HG03095 (cell line): ENCODE measurements at regions not wholly inside any gene's neighbourhood (a gene's known extent, or its start where the extent isn't known, plus 50 kb on each side); places are given as distances from the start of the nearest gene placed in this dataset.

ENCODE experiments used
- ATAC-seq: cut with Tn5 transposase; IDR thresholded peaks from one replicate; pipeline ENCODE4 v1.9.1; 2021; ENCODE audit warnings: moderate library complexity; ENCODE audit not compliant: unreplicated experiment

DNA sequence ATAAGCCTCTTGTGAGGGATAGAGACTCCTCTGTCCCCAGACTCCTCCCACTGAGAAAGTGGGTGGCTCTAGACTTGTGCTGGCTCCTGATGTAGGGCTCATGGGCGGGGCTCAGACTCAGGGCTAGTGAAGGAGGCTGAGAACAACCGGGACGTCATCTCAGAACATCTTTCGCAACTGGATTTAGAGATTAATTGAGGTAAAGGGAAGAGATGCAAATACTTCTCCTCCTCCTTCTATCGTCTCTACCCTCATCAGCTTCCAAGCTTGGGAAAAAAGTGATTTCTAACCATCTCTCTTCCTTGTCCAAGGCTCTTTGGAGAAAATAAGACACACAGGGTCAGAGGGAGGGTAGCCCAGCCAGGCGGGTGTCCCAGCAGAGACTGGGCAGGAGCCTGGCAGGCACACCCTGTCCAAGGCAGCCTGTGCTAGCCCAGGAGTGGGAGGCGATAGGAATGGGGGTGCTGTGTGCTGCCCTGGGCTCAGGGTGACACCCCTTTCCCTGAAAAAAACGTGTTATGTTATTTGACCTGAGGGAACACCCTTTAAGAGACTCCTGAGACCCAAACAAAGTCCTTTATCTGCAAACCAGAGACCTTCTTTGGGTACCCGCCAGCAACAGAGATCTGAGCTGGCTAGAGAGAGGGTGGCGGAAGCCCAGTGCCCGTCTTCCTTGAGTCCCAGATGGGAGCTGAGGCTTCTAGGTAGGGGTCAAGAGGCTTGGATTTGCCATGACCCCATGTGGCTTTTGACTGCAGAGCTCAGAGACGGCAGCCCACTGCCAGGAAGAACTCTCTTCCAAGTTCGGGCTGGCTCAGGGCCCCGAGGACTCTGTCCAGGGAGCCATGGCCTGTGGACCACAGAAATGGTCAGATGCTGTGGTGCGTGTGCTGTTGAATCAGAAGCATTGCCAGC lies 160.9 kb downstream of the ADAMTS15 start:
- no peak for ATAC-seq

DNA sequence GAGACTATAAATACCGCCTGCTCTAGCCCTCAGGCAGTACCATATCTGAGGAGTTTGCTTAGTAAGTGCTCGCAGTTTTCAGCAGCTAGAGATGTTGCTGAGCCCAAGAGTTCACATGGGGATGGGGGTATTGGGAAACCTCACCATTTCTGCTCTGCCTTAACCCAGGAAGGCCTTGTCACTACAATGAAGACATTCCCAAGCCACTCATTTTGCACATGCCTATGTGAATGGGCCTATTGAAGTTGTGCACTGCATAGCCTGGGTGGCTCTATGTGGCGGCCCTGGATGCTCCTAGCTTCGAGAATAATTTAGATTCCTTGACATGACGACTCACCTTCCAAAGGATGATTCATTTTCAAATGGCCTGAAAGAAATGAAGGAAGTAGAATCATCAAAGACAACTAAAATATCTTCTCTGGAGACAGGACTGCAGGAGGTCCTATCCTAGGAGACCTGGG lies 163.4 kb downstream of the ADAMTS15 start:
- no peak for ATAC-seq

- ATAC-seq, result no peak
Measured at GRCh38 chr11:130612291-130612851, 163.9 kb downstream of the ADAMTS15 start.

DNA sequence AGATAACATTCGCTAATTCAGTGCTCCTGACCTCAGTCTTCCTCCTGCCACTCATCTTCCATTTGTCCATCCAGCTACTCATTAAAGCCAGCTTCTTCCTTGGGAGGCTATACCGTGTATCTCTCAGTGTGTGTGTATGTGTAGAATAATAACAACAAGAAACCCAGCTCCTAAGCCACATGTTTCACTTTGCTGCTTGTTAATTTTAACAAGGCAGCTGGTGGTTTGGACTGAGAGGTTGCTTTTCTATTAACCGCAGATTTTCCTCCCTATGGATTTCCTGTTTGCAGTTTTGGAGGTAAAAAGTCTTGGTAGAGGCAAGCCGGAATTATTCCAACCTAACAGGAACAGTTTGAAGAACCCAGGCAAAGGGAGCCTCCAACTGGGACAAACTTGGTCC lies 165.0 kb downstream of the ADAMTS15 start:
- ATAC-seq, result no peak

DNA sequence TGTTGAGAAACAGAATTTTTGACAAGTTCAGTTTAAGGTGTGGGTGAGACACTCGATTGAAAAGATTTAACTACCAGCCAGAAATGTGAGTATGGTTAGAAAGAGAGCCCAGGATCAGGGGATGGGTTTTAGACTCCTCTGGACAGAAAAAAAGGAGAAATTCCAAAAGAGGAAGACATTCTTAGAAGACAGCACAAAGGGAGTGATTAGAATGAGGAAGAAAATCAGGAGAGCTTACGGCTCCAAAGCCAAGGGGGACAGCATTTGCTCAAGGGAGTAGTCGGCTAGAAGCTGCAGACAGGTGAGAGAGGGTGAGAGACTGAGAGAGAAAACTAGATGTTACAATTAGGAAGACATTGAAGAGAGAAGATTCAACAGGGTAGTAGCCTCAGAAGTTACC lies 166.1 kb downstream of the ADAMTS15 start:
- no peak for ATAC-seq

DNA sequence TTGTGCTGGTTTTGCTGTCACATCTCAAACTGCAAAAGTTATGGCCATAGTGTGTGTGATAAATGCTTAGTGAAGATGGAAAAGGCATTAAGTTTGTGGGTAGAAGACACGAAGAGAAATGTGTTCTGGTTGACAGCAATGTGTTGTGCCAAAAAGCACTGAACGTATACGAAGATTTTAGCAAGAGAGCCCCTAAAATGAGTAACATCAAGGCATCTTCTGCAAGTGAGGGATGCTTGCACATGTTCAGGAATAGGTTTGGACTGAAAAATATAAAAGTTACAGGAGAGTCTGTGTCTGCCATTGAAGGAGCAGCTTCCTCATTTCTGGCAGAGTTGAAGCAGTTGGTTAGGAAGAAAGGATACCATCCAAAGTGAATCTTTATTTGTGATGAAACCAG lies 167.1 kb downstream of the ADAMTS15 start:
- no peak for ATAC-seq

- ATAC-seq, result no peak
Measured at GRCh38 chr11:130616573-130616972, 168.1 kb downstream of the ADAMTS15 start.

DNA sequence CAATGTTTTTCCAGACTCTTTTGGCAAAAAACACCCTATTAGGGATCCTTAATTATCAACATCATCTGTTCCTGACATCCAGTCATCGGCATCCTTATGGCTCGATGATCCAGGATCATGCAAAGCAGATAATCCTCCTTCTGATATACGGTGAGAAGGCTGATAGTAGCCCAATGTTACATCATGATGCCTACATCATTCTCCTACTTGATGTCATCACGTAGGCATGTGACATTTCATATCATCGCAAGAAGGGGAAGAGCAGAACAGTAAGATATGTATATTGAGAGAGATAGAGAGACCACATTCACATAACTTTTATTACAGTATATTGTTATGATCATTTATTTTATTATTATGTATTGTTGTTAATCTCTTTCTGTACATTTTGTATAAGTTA lies 168.6 kb downstream of the ADAMTS15 start:
- no peak for ATAC-seq

- ATAC-seq, result no peak
Measured at GRCh38 chr11:130620548-130620947, 172.1 kb downstream of the ADAMTS15 start.

DNA sequence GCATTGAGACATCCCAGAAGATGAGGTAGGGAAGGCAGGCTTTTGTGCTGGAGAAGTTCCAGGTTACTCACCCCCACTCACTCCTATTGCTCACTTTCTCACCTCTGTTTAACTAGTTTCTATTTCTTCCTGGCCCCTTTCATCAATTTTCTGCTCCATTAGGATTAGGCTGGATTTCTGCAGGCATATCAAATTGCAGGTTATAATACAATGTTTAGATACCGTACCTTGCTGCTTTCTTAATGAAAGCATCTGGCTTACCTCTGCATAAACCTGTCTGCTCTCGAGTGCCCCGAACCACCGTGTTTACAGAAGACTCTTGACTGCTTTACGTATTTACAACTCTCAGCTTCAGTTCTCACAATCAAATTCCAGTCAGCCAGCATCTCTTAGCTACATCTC lies 173.7 kb downstream of the ADAMTS15 start:
- no peak for ATAC-seq

DNA sequence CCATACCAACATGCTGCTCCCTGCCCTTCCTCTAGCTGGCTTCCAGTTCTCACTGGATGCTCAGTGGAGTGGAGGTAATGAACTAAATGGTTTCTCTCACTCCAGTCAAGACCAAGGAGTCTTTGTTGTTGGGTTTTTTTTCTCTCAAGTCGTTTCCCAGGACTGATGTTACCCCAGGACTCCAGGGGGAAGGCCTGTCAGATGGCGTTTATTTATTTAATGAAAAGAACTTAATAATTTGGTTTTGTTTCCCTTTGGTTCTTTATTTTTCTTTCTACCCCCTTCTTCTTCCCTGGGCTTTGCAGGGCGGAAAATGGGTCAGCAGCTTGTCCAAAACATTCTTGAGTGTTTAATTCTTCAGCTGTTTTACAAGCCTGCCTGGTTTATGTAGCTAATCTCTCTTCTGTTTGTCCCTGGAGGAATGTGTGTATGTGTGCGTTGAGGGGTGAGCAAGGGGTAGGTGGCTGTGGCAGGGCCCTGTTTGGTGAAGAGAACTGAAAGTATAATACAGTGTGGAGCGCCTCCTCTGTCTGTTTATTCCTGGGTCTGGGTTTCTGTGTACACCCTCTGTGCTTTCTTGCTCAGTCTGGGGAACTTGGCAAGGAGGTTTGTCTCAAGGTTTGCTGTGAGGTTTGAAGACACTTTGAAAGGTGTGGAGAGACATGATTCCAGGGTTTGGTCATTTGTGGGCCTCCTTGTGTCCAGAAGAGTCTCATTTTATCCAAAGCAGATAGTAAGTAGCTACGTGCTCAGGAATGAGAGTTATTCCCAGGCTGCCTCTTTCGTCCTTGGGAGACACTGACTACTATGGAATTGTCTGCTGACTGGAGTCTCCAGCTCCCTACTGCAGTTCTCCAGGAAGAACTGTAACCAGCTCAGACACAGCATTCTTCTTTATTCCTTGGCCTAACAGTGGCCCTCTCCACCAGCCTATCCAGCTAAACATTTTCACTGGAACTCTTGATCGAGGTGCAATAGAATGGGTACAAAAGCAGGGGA lies 175.5 kb downstream of the ADAMTS15 start:
- no peak for ATAC-seq

- no peak for ATAC-seq
Measured at GRCh38 chr11:130624971-130625544, 176.6 kb downstream of the ADAMTS15 start.

GRCh38 chr11:130625578-130626306 lies 177.3 kb downstream of the ADAMTS15 start:
- no peak for ATAC-seq

GRCh38 chr11:130629039-130629438 lies 180.6 kb downstream of the ADAMTS15 start:
- ATAC-seq, result no peak

GRCh38 chr11:130631119-130631518 lies 182.7 kb downstream of the ADAMTS15 start:
- ATAC-seq, result no peak

DNA sequence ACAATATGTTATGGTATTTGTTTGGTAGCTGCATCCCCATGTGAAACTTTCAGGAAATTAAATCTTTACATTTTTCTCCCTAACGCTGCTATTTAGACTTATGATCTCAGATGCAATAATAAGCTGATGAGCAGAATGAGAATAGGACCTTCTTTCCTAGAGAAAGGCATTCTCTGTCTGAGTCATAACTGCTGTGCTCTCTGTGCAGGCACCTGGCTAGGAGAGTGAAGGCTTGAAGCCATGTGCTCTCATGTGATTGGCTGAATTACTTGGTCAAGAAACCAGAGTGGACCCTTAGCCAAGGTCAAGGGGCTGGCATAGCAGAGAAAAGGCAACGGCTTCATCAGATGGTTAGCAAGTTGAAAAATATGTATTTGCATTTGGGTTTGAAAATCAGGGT lies 185.0 kb downstream of the ADAMTS15 start:
- ATAC-seq, result no peak

- ATAC-seq, result no peak
Measured at GRCh38 chr11:130634186-130634585, 185.7 kb downstream of the ADAMTS15 start.

DNA sequence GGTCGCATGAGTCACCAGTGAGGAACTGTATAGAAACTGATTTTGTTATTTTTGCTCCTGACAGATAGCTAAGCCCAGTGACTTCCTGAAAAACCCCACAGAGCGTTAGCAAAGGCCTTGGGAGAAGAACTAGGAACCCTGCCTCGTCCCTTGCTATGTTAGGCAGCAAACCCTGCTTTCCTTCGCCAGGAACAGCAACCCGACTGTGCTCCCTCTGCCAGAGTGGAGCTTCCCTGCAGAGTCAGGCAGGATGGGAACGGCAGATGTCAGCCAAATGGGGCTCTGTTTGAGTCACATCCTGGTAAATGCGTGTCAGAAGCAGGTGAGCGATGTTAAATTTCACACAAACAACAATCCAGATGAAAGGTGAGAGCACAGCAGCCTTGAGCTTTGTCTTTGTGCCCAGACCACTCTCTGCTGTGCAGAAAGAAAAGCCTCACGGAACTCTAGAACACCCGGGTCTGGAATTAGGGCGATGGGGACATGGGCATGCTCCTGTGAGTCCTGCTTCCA lies 186.6 kb downstream of the ADAMTS15 start:
- no peak for ATAC-seq

DNA sequence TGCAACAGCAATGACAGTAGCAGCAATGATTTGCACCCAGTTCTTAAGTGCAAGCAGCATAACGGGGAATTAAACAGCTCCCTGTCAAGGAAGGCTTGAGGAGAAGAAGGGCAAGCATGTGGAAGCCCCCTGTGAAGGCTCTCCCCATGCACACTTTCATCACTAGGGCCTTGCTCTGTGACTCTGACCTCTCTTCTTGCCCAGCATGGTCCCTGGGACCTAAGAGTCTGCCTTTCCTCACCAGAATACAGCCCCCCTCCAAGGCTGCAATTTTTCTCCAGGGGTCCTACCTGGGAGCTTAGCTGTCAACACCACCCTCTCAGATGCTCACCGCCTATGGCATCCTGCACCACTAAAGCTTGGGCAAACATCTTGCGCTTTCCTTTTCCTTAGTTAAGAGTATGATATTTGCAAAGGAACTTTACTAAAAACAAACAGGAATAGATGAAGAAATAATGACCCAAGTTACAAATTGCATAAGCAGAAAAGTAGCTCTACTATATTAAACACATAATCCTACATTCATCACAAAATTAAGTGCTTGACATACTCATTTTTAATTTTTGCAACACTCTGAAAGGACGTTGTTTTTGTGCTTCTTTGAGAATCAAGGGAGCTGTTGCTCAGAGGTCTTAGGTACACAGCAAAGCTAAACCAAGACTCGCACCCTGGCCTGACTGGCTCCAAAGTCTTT lies 187.6 kb downstream of the ADAMTS15 start:
- no peak for ATAC-seq
